DMS153 treated with DMSO at 0.1 percent for 48 hours (cell line): ENCODE measurements at regions not wholly inside any gene's neighbourhood (a gene's known extent, or its start where the extent isn't known, plus 50 kb on each side); places are given as distances from the start of the nearest gene placed in this dataset.

Experiments
- DNase-seq: peaks from one replicate; lab custom pipeline; 2025; ENCODE audit not compliant: unreplicated experiment; lab: John Stamatoyannopoulos, UW

DNA sequence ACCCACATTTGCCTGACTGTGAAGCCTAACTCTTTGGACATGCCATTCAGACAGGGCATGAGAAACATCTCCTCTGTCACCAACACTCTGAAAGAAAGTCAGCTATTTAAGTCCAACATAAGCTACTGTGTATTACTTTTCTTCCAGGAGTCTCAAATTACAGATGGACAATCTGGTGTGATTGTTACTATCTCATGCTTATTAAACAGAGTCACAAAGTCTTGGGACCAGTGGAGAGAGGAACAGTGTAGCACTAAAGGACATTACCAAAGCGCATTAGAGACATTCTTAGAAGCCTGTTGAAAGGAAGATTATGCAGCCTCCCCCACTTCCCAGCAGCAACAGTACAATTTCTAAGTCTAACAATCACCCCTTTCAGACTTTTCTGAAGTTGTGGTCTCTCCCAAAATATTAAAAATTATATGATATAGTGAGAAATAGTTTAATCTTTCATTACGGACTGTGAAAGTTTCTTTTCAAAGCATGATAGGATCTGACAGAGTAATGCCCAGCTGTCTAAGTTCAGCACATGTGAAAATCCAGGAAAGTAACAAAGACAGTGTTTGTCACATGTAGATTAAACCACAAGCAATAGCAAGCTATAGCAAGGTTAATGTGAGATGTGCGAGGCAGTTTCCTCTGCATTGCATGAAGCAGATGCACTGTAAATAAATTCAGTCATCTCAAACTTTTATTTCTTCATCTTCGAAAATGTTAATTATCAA is 280.9 kb upstream of the FZD8 start:
- no peak for DNase-seq

DNA sequence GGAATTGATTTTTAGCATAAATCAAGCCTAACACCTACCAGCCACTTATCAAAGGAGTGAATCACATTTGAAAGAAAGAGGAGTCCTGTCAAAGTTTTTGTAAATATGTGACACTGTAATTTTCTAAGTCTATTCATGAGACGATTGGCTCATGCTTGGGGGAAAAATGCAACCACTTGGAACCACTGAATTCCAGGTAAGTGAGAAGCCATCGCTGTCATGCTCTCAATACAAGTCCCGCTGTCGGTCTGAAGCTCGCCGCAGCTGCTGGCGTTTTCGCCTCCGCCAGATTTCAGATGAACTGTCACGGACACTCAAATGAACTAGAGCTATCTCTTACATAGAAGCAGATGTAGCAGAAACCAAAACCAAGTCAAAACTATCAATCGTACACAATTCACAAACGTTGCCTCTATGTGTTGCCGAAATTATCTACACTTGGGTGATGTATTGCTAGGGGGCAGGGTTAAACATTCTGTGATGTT is 279.8 kb upstream of the FZD8 start:
- DNase-seq, result no peak

DNA sequence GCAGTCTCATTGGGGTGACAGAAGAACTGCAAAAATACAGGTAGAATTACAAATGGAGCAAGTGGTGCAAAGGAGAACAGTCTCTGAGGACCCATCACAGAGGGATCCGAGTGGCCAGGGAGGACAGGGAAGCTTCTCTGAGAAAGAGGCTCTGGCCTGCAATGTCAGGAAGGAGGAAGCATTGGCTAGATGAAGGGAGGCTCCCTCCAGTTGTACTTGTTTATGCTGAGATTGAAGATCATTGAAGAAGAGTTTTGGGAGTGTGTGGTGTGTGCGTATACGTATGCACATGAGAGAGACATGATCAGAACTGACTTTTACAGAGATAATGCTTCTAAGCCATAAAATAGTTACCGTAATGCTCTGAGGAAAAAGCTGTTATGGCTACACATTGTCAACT is 274.7 kb upstream of the FZD8 start:
- no peak for DNase-seq

DNA sequence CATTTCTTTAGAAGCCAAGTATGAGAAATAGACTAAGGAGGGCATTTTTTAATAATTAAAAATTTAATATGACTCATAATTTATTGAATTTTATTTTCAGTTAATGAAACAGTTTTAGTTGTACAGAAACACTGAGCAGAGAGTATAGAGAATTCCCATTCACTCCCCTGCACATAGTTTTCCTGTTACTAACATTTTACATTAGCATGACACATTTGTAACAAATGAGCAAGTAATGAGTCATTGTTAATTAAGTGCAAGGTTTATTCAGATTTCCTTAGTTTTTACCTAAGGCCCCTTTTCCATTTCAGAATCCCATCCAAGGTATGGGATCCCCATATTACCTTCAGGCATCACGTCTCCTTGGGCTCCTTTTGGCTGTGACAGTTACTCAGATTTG is 271.5 kb upstream of the FZD8 start:
- DNase-seq, result no peak

DNA sequence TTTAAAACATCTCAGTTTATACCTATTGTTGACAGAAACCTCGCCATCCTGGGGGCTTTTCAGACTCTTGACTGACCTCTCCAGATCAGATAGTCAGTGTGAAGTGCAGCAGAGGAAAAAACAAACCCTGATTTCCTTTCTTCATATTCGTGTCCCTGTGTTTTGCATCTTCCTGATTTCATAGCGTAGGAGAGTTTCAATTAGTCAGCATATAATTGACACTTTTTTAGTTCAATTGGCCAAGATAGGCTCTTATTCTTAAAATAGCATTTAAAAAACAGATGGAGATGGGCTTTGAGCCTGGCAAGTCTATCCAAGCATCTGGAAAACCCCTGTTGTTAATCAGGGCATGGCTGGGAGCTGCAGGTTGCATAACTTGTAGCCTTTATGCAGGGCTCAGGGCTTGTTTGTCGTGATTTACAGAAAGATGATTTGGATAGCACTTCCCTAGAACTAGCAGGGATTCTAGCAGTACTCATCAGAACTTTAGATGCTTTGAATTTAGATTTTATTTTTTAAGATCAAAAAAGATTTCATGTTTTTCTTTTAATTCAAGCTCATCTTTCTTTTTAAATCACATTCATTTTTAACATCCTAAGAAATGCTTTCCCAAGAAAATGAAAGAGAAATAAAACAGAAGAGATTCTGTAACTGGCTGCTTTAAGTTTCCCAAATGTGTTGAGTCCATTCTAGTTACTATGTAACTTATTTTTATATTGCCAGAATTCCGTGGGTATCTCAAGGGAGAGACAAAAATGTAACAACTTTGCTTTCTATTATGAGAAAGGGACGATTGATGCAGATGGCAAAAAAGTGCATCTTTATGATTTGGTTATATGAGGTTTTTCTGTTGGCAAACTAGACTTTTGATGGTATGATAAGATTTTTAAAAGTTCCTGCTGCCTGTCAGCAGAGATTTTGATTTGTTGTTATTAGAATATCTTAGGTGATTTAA is 270.8 kb upstream of the FZD8 start:
- no peak for DNase-seq

DNA sequence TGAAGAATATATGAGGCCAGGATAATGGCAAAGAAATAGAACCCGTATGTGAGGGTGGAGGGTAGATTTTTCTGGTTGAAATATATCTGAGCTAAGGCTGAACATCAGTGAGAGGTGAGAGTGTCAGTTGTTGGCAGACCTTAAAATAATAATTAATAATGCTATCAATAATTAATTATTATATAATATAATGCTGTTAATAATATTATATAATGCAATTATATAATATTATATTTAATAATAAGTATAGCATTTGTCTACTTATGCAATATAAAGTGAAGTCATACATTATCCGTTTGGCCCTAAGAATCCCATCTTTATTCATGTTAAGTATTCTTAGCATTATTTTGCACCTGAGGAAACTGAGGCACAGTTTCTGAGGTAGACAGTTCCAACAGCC is 269.9 kb upstream of the FZD8 start:
- no peak for DNase-seq

DNA sequence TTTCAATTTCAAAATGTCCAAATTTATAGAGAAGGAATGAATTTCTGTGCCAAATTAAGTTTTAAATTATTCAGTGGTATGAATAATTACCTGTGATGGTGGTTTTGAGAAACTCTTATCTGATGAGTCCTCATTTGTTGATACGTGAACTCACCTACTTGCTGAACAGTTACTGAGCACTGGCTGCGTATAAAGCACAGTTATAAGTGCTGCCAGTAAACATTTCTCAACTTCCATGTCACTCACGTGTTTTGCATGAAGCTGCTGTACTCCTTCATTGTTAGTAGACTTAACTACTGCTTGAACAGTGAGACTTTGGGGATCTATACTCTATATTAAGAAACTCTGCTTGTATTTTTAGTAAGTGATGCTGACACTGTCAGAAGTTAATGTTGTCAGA is 269.1 kb upstream of the FZD8 start:
- DNase-seq, result no peak

DNA sequence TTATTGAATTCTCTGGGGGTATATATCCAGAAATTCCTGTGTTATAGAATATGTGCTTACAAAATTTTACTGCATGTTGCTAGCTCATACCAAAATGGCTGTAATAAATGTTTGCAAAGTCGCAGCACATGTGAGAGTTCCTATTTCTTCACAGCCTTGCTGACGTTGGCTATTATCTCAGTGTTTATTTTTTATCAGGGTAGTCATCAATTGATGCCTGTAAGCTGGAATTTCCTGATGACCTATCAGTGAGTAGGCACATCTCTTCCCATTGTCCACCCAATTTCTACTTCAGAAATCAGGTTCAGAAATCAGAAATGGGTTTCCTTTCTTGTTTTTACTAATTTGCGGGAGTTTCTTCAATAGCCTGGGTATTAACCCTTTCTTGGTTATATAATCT is 268.1 kb upstream of the FZD8 start:
- DNase-seq, result no peak

DNA sequence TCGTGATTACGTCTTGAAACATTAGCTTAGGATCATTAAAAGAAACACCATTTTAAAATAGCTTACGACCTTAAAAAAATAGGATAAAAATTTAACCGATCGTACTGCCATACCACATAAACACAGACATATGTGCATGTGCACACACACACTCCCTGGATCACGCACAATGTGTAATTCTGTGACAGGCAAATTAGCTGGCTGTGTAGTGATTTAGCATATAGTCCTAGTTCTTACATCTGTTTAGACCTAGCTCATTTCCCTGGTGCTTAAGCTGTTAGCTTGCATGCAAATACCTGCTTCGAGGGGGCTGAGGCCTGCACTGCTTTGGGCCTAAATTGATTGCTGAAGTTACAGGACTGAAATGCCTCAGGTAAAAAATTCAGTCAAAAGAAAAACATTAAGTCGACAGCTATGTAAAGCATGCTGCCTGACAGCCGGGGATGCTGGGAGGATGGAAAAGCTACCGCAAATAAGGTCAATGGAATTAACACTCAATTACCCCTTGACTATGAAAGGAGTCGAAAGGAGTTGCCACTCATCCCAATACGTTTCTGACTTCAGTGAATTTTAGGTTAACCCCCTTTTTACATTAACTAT is 267.1 kb upstream of the FZD8 start:
- DNase-seq, result no peak

DNA sequence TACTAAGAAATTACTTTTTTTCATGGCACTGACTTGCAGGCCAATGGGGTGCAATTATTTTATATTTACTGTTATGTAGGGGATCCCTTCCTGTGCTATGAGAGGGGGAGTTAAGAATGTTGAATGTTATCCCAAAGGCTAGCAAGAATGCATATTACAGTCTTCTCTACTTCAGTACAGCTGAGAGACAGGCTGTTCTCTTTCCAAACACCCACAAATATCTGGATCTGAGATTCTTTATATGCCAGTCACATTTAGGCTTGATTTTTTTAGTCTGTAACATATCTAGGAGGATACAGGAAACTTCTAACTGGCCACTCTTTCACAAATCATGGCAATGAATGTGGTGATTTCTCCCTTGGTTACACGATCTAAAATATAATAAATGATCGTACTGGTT is 266.4 kb upstream of the FZD8 start:
- no peak for DNase-seq

DNA sequence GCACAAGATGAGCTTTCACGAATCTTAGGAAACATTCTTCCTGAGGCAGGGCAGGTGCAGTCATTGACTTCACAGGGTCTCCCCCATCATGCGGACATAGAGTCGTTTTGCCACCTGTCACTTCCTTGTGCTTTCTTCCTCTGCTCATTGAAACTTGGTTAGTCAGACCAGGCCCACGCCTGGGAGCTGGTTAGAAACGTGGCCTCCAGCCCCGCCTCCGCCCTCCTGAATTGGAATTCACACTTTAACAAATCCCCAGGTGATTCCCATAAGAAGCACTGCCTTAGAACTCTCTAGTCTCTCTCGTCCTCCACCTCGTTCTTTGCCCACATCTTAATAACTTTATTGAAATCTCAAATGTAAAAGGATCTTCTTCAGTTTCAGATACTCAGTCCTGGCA is 265.5 kb upstream of the FZD8 start:
- DNase-seq, result no peak

DNA sequence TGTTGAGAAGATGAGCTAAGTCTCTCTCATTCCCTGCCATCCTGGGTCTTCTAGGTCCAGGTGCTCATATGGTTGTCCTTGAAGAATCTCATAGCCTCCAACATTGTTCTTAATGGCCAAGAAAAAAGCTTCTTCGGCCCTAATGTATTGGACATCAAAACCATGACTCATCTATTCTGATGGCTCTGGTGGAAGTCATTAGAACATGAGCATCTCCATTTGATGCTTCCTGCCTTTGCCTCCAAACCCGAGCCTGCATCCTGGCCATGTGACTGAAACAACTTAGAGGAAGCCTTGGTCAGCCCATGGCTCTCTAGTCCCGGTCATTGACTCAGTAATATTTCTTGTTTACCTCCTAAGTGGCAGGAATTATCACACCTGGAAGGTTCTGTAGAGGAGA is 264.1 kb upstream of the FZD8 start:
- no peak for DNase-seq

DNA sequence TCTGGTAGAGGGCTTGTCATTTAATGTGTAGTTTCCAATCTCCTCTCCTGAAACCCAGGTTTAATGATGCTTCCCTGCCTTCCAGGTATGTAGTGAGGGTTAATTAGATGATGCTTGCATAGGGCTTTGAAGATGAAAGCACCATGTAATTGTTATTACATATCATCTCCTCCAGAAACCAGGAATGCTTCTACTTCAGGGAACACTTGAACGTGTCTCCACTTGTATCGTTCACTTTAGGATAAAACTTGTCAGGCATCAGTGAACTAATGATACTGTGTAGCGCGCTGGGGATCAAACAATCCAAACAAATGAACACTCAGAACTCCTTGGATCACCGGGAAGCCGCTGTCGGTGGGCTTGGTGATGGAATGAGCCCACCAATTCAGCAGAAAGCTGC is 260.9 kb upstream of the FZD8 start:
- DNase-seq, result no peak

DNA sequence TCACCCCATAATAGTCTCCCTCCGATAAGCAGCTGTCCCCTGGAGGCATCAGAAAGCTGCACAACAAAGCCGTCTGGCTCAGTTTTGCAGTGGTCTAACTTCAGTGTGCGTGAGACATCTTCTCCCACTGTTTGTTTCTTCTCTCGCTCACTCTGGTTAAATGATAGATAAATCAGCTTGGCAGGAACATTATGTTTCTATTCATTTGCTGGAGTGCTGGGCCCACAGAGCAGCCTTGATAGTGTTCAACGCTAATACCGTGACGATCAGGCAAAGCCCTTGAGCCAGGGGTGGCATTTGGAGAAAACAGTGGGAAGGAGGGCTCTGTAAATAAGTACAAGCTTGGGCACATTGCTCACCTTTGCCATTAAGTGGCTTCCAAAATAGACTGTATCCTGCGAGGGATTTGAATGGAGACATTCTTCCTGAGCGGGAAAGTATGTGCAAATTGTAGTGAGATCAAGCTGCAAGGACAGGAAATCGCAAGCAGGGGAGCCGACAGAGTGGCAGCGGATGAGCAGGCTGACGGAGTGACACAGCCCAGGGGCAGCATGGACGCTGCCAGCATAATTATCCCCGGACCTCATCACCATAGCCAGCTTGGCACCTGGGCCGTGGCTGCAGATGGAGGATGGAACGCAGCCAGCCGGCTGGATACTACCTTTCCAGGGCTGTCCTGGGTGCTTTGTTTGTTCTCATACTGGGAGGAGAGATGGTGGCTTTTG is 256.8 kb upstream of the FZD8 start:
- DNase-seq, result peak; percentile 0

DNA sequence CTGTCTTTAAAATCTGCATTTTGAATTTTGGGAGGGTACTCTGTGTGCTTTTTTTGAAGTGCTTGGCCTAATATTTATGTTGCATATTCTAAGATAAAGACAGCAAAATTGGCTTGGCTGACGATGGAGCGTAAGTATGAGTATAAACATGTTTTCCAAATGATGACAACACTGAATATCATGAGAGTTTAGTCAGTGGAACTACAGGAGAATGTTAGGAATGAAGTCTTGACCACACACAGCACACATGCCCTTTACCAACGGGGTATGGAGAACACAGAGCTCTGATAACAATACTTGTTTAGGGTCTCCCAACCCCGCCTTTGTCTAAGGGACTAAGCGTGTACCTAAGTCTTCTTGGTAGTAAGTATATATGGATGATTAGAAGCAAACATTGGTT is 253.9 kb upstream of the FZD8 start:
- DNase-seq, result no peak

DNA sequence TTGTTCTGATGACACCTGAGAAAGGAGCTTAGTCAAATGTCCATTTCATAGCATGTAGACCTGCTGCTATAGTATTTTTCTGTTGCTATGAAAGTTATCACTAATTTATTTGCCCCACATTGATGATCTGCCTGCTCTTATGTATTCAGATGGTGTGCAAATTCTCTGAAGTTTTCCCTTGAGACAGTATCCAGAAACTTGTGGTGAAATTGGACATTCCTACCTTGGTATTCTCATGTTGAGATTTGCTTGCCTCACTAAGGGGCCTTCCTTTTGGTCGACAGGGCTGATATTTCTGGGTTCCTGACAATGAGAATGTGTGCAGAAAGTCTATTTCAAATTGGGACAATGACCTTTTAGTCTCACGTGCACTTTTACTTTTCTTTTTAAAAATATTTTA is 253.2 kb upstream of the FZD8 start:
- no peak for DNase-seq

DNA sequence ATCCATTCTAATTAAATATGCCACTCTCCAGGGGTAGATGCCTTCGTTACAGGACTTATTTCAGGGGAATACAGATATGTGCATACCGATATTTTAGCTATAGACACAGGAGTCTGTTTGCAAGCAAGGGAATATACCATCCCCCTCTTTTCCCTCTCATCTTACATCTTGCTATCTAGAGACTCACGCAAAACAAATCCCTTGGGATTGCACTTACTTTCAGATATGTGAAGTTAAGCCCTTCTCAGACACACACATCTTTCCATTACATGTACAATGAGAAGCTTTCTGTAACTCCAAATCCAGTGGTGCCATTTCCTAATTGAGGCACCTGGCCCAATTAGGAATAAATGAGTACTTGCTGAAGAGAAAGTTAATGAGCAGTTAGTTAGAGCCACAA is 250.4 kb upstream of the FZD8 start:
- DNase-seq, result no peak

DNA sequence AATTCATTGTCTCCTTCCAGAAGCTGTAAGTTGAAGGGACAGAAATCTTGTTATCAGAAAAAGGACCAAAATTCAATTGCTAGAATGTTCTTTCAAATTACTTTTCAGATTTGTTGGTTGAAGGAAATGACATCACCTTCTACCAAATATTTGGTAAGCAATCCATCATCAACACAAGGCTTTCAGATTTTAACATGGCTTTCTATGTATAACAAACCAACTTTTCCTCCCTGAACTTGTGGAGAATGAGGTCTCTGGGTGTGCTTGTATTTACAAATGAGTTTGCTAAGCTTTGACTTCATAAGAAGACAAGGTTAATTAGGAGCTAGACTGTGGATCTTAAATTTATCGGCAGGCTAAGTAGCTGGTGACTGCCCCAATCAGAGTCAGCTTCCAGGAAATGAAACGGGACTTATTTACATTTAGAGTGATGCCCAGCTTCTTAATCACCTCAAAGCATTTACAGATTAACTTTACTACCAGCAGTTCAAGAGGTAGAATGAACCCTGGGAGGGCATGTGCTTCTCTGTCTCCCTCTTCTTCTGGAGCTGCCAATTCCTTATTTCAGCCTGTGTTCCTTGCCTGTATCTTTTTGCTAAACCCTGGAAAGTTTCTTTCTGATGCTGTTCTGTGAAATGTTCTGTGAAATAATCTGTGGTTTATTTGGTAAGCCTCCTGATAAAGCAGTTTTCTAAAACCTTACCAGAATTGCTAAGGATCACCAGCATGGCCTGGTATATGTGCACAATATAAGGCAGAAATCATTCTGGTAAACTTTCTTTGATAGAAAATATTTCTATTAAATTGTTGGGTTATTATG is 248.8 kb upstream of the FZD8 start:
- no peak for DNase-seq

DNA sequence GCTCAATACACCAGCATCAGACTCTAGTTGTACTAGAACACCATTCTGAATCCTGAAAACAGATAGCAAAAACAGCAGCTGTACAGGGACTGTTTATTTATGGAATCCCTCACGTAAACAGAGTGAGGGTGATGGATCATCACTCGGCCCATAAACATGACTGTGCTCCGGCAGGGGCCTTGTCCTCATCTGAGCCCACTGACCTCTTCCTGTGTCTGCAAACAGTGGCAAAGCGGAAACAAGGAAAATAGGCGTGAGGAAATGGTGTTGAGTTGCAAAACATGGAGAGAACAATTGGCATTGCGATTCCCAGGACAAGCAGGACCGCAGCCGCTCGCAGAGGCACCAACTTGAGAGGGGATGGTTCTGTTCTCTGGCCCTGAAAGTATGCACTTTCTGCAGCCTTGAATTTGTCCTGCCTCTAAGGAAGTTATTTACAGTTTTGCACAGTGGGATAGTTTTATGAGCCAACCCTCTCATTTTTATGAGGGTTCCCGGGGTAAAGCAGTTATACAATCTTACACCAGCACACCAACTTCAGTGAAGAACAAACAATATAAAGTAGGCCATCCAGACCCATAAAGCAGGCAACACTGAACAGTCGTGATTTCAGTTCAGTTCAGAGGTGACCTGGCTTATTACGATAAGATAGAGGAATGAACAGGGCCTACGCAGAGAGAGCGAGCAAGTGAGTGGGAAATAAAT is 248.0 kb upstream of the FZD8 start:
- no peak for DNase-seq

DNA sequence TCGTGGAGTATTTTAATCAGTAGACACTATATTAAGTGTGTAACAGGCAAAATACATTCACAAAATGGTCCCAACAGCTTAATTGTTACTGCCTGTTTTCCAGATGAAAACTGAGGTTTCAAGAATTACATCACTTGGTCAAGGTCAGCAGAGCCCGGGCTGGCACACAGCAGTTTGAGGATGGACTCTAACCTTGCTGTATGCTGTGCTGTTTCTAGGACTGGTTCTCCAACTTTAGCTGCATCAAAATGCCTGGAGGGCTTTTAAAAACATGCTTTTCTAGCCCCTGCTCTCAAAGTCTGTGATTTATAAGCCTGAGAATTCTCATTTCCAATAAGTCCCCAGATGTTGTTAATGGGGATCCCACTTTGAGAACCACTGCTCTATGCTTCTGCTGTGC is 247.1 kb upstream of the FZD8 start:
- DNase-seq, result no peak
